Osteocyte (in vitro differentiated cells): ENCODE measurements at regions not wholly inside any gene's neighbourhood (a gene's known extent, or its start where the extent isn't known, plus 50 kb on each side); places are given as distances from the start of the nearest gene placed in this dataset.
A peak's percentile ranks its signal among the peaks of the same experiment; 100 is the strongest.

Experiments
- DNase-seq: peaks from one replicate; pipeline ENCODE4 v3.0.0; 2021; ENCODE audit warnings: mixed read lengths; ENCODE audit not compliant: unreplicated experiment; ENCODE audit errors: extremely low spot score
- H3K27ac Mint-ChIP-seq: one replicate; pipeline ENCODE4 v1.8.0; 2021; ENCODE audit warnings: mild to moderate bottlenecking, mixed read lengths; ENCODE audit not compliant: unreplicated experiment
- H3K27me3 Mint-ChIP-seq: one replicate; pipeline ENCODE4 v1.8.0; 2021; ENCODE audit warnings: mixed read lengths; ENCODE audit not compliant: unreplicated experiment
- H3K36me3 Mint-ChIP-seq: one replicate; pipeline ENCODE4 v1.8.0; 2021; ENCODE audit warnings: mixed read lengths; ENCODE audit not compliant: unreplicated experiment
- H3K4me1 Mint-ChIP-seq: one replicate; pipeline ENCODE4 v1.8.0; 2021; ENCODE audit warnings: mixed read lengths; ENCODE audit not compliant: unreplicated experiment
- H3K4me3 Mint-ChIP-seq: one replicate; pipeline ENCODE4 v1.8.0; 2021; ENCODE audit warnings: mild to moderate bottlenecking, moderate library complexity, mixed read lengths; ENCODE audit not compliant: unreplicated experiment
- H3K9me3 Mint-ChIP-seq: one replicate; pipeline ENCODE4 v1.8.0; 2021; ENCODE audit warnings: mixed read lengths; ENCODE audit not compliant: unreplicated experiment
- TF ChIP-seq, protein P1 (sequence below): fragments of 200-600 bp; sonication (generic); IDR thresholded peaks from 2 replicates; pipeline ENCODE4 v1.5.0; 2021; ENCODE audit warnings: antibody characterized with exemption, mild to moderate bottlenecking, moderate library complexity

GRCh38 chr10:130567436-130567835 lies 431.2 kb downstream of the GLRX3 start:
- Mint-ChIP-seq H3K27me3 (no peaks in the 10 kb centered on the region), H3K27ac (no peak overlapping the region), H3K9me3 (peaks cover 52% of the 10 kb centered on the region), H3K36me3 (no peaks in the 10 kb centered on the region), H3K4me3 (no peak overlapping the region), H3K4me1 (no peaks in the 10 kb centered on the region)
- TF ChIP-seq, protein P1, sequence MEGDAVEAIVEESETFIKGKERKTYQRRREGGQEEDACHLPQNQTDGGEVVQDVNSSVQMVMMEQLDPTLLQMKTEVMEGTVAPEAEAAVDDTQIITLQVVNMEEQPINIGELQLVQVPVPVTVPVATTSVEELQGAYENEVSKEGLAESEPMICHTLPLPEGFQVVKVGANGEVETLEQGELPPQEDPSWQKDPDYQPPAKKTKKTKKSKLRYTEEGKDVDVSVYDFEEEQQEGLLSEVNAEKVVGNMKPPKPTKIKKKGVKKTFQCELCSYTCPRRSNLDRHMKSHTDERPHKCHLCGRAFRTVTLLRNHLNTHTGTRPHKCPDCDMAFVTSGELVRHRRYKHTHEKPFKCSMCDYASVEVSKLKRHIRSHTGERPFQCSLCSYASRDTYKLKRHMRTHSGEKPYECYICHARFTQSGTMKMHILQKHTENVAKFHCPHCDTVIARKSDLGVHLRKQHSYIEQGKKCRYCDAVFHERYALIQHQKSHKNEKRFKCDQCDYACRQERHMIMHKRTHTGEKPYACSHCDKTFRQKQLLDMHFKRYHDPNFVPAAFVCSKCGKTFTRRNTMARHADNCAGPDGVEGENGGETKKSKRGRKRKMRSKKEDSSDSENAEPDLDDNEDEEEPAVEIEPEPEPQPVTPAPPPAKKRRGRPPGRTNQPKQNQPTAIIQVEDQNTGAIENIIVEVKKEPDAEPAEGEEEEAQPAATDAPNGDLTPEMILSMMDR = no peak
- no peak for DNase-seq

GRCh38 chr10:130568246-130568645 lies 432.1 kb downstream of the GLRX3 start:
- Mint-ChIP-seq H3K4me3 (no peak overlapping the region), H3K9me3 (peaks cover 52% of the 10 kb centered on the region), H3K4me1 (no peaks in the 10 kb centered on the region), H3K36me3 (no peaks in the 10 kb centered on the region), H3K27me3 (no peaks in the 10 kb centered on the region), H3K27ac (no peak overlapping the region)
- DNase-seq = no peak
- TF ChIP-seq, protein P1 = no peak

DNA sequence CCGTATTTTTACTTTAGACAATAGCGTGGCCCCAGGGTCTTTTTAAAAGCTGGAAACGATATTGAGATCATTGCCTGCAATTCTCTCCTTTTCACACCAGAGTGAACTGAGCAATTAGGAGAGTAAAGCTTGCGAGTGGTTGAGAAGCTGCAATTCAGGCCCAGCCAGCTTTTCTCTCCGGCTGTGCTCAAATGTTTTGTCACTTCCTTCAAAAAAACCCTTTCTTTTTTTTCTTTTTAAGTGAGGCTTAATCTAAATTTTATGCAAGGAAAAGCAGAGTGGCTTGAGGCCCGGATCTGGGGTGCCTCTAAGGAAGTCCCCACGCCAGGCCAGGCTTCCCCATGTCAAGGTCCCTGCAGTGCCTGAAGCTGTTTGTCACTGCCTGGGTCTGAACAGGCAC lies 433.9 kb downstream of the GLRX3 start:
- H3K4me1 Mint-ChIP-seq = no peaks in the 10 kb centered on the region
- H3K27me3 Mint-ChIP-seq = no peaks in the 10 kb centered on the region
- no peak overlapping the region for H3K4me3 Mint-ChIP-seq
- H3K36me3 Mint-ChIP-seq = no peaks in the 10 kb centered on the region
- H3K9me3 Mint-ChIP-seq = peaks cover 48% of the 10 kb centered on the region
- H3K27ac Mint-ChIP-seq = no peak overlapping the region
- no peak for DNase-seq
- TF ChIP-seq, protein P1 = no peak

GRCh38 chr10:130571674-130572073 lies 435.5 kb downstream of the GLRX3 start:
- Mint-ChIP-seq H3K27me3 (no peaks in the 10 kb centered on the region), H3K27ac (no peak overlapping the region), H3K4me3 (no peak overlapping the region), H3K9me3 (peaks cover 51% of the 10 kb centered on the region), H3K36me3 (no peaks in the 10 kb centered on the region), H3K4me1 (no peaks in the 10 kb centered on the region)
- DNase-seq = peak; percentile 63
- TF ChIP-seq, protein P1 = no peak

DNA sequence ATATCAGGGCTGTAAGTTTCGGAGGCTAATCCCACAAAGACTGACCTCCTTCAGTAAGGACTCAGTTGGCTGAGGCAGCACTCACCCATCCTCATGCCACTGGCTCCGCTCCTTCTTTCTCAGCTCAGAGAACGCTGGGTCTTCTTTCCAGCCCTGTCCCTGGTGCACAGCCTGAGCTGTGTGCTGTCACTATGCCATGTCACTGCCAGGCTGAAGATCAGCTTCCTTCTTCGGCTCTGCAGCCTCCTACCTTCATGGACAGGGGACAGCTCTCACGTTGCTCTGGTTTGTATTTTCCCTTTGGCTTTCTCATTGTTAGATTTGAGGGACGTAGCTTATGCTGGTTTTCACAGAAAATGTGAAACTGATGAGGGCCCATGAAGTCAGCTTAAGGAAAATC lies 437.3 kb downstream of the GLRX3 start:
- TF ChIP-seq, protein P1 = no peak
- peak; percentile 23 for DNase-seq
- peaks cover 41% of the 10 kb centered on the region for H3K9me3 Mint-ChIP-seq
- no peaks in the 10 kb centered on the region for H3K27me3 Mint-ChIP-seq
- no peak overlapping the region for H3K4me3 Mint-ChIP-seq
- no peaks in the 10 kb centered on the region for H3K4me1 Mint-ChIP-seq
- no peaks in the 10 kb centered on the region for H3K36me3 Mint-ChIP-seq
- H3K27ac Mint-ChIP-seq = no peak overlapping the region
